Dedifferentiated amniotic fluid mesenchymal stem cell (primary cell): ENCODE measurements at regions not wholly inside any gene's neighbourhood (a gene's known extent, or its start where the extent isn't known, plus 50 kb on each side); places are given as distances from the start of the nearest gene placed in this dataset.
"Not testable (repeated sequence)": the region's sequence is repeated elsewhere in the genome, so short reads cannot be mapped to it uniquely, and the experiment has no call there.

ENCODE experiments used
- DNase-seq: peaks from one replicate; pipeline ENCODE4 v3.0.0-alpha.2; 2016; ENCODE audit errors: extremely low spot score

- DNase-seq: no peak
Observed at GRCh38 chr3:139113993-139114375, 69.3 kb upstream of the PRR23C start.

GRCh38 chr3:139116631-139117030 lies 71.9 kb upstream of the PRR23C start:
- not testable (repeated sequence) for DNase-seq

- DNase-seq: peak; percentile 42
Observed at GRCh38 chr3:139117136-139117675, 72.5 kb upstream of the PRR23C start.

- DNase-seq: no peak
Observed at GRCh38 chr3:139117883-139118760, 73.4 kb upstream of the PRR23C start.

GRCh38 chr3:139118835-139119234 lies 74.1 kb upstream of the PRR23C start:
- DNase-seq: no peak

- no peak for DNase-seq
Observed at GRCh38 chr3:139119331-139120025, 74.8 kb upstream of the PRR23C start.

GRCh38 chr3:139120086-139121056 lies 75.7 kb upstream of the PRR23C start:
- DNase-seq: peak; percentile 75

- DNase-seq: no peak
Observed at GRCh38 chr3:139121513-139122220, 77.0 kb upstream of the PRR23C start.

- no peak for DNase-seq
Observed at GRCh38 chr3:139122221-139122581, 77.5 kb upstream of the PRR23C start.

- no peak for DNase-seq
Observed at GRCh38 chr3:139122612-139123011, 77.9 kb upstream of the PRR23C start.

GRCh38 chr3:139123377-139124095 lies 78.8 kb upstream of the PRR23C start:
- DNase-seq: no peak

GRCh38 chr3:139124197-139124596 lies 79.5 kb upstream of the PRR23C start:
- DNase-seq: no peak

GRCh38 chr3:139127101-139127500 lies 82.4 kb upstream of the PRR23C start:
- DNase-seq: no peak

- not testable (repeated sequence) for DNase-seq
Observed at GRCh38 chr3:139127629-139128028, 82.9 kb upstream of the PRR23C start.

GRCh38 chr3:139128803-139129202 lies 84.1 kb upstream of the PRR23C start:
- no peak for DNase-seq

GRCh38 chr3:139129892-139130291 lies 85.2 kb upstream of the PRR23C start:
- no peak for DNase-seq

GRCh38 chr3:139130390-139131140 lies 85.9 kb upstream of the PRR23C start:
- no peak for DNase-seq

- DNase-seq: no peak
Observed at GRCh38 chr3:139131951-139132350, 87.3 kb upstream of the PRR23C start.

GRCh38 chr3:139132976-139133375 lies 88.3 kb upstream of the PRR23C start:
- DNase-seq: no peak
